A549 (cell line): ENCODE measurements at regions not wholly inside any gene's neighbourhood (a gene's known extent, or its start where the extent isn't known, plus 50 kb on each side); places are given as distances from the start of the nearest gene placed in this dataset.

Source experiments
- ATAC-seq, 2 experiments: fragments of 200-7000 bp in 1 of 2; fragments of >200 bp in 1 of 2; cut with Nextera tagmentation in 1 of 2; cut with Tn5 transposase in 1 of 2; 3 replicates each; pipeline versions ENCODE4 v1.8.0 to v1.9.1; 2018 to 2020; ENCODE audit warnings: mild to moderate bottlenecking in 1 of 2, moderate library complexity in 1 of 2
- CTCF ChIA-PET: fragments of 300-600 bp; sonication (Branson Sonifier 250); formaldehyde crosslinking; extraction: SDS; loops from one replicate; lab custom pipeline; 2021; ENCODE audit warnings: antibody characterized with exemption, inconsistent platforms; lab: Yijun Ruan, JAX
- POLR2A ChIA-PET: fragments of 350-600 bp; formaldehyde crosslinking; extraction: SDS; loops from one replicate; lab custom pipeline; 2021; ENCODE audit warnings: antibody characterized with exemption, inconsistent platforms; lab: Yijun Ruan, JAX
- DNase-seq, 2 experiments: peaks; one replicate each; pipeline versions ENCODE4 v3.0.0 to v3.0.0-alpha.2; 2011 to 2016; ENCODE audit warnings: low read depth in 1 of 2, low spot score in 1 of 2
- FAIRE-seq: peaks from 2 replicates; lab custom pipeline; 2011; peaks lifted over from hg19 to GRCh38; lab: Jason Lieb, UNC
- H3K27ac ChIP-seq, 2 experiments: fragments of >200 bp; sonication (Bioruptor Twin); formaldehyde crosslinking; 3 replicates each; pipeline ENCODE4 v1.5.1; 2016 to 2017
- H3K4me1 ChIP-seq: fragments of >200 bp; sonication (Bioruptor Twin); formaldehyde crosslinking; 3 replicates; pipeline ENCODE4 v1.6.1; 2016
- H3K4me2 ChIP-seq: fragments of >200 bp; sonication (Bioruptor Twin); formaldehyde crosslinking; 3 replicates; pipeline ENCODE4 v1.6.1; 2016
- H3K4me3 ChIP-seq: fragments of >200 bp; sonication (Bioruptor Twin); formaldehyde crosslinking; 3 replicates; pipeline ENCODE4 v1.5.1; 2016
- H3K9me3 ChIP-seq: fragments of >200 bp; sonication (Bioruptor Twin); formaldehyde crosslinking; 3 replicates; pipeline ENCODE4 v1.6.1; 2016
- BHLHE40 ChIP-seq: IDR thresholded peaks from 2 replicates; pipeline ENCODE4 v1.6.1; 2012; ENCODE audit warnings: low read depth, low read length, inconsistent platforms
- CHD4 ChIP-seq: fragments of 200-600 bp; sonication (generic); IDR thresholded peaks from 2 replicates; pipeline ENCODE4 v1.6.1; 2016; ENCODE audit warnings: antibody characterized with exemption, mild to moderate bottlenecking, borderline replicate concordance
- EHMT2 ChIP-seq: fragments of 200-600 bp; sonication (generic); IDR thresholded peaks from 2 replicates; pipeline ENCODE4 v1.6.1; 2016; ENCODE audit warnings: antibody characterized with exemption, low read depth, mild to moderate bottlenecking, moderate library complexity
- FOSB ChIP-seq: fragments of 250-450 bp; sonication (Bioruptor Pico); IDR thresholded peaks from 2 replicates; pipeline ENCODE4 v1.5.0; 2020; ENCODE audit warnings: mild to moderate bottlenecking, moderate library complexity
- FOXS1 ChIP-seq: fragments of 250-450 bp; sonication (Bioruptor Pico); IDR thresholded peaks from 2 replicates; pipeline ENCODE4 v1.5.0; 2020; ENCODE audit warnings: mild to moderate bottlenecking, moderate library complexity
- GATA3 ChIP-seq: IDR thresholded peaks from 2 replicates; pipeline ENCODE4 v1.6.1; 2012; ENCODE audit warnings: borderline replicate concordance
- HOXA7 ChIP-seq: fragments of 250-450 bp; sonication (Bioruptor Pico); IDR thresholded peaks from 2 replicates; pipeline ENCODE4 v1.5.0; 2020; ENCODE audit warnings: mild to moderate bottlenecking, moderate library complexity
- HOXB13 ChIP-seq: fragments of 250-450 bp; sonication (Bioruptor Pico); IDR thresholded peaks from 2 replicates; pipeline ENCODE4 v1.5.0; 2020; ENCODE audit warnings: low read depth, mild to moderate bottlenecking, moderate library complexity
- HOXB5 ChIP-seq: fragments of 250-450 bp; sonication (Bioruptor Pico); IDR thresholded peaks from 2 replicates; pipeline ENCODE4 v1.5.0; 2020; ENCODE audit warnings: mild to moderate bottlenecking, moderate library complexity
- JUN ChIP-seq, 2 experiments: fragments of >200 bp; sonication (Bioruptor Twin); formaldehyde crosslinking; IDR thresholded peaks; 2 replicates in 1 of 2; 3 replicates in 1 of 2; pipeline ENCODE4 v1.6.1; 2016 to 2017
- JUNB ChIP-seq: fragments of >200 bp; sonication (Bioruptor Twin); formaldehyde crosslinking; IDR thresholded peaks from 2 replicates; pipeline ENCODE4 v1.6.1; 2016
- KDM1A ChIP-seq: fragments of 200-600 bp; sonication (generic); IDR thresholded peaks from 2 replicates; pipeline ENCODE4 v1.6.1; 2016; ENCODE audit warnings: low read depth, mild to moderate bottlenecking
- MAFK ChIP-seq: fragments of 450-650 bp; IDR thresholded peaks from 2 replicates; pipeline ENCODE4 v1.6.1; 2014; ENCODE audit not compliant: partially characterized antibody
- NFE2L2 ChIP-seq: fragments of 150-350 bp; conservative IDR thresholded peaks from 2 replicates; pipeline ENCODE4 v1.6.1; 2014; ENCODE audit warnings: low read length
- NPAS2 ChIP-seq: fragments of 250-450 bp; sonication (Bioruptor Pico); IDR thresholded peaks from 2 replicates; pipeline ENCODE4 v1.8.0; 2022; ENCODE audit warnings: mild to moderate bottlenecking, moderate library complexity, borderline replicate concordance
- NR3C1 ChIP-seq: fragments of >200 bp; sonication (Bioruptor Twin); formaldehyde crosslinking; IDR thresholded peaks from 3 replicates; pipeline ENCODE4 v1.6.1; 2017
- PHF8 ChIP-seq: fragments of 200-600 bp; sonication (generic); IDR thresholded peaks from 2 replicates; pipeline ENCODE4 v1.6.1; 2016; ENCODE audit warnings: low read depth, mild to moderate bottlenecking, antibody characterized with exemption, moderate library complexity, borderline replicate concordance
- RARB ChIP-seq: fragments of 250-450 bp; sonication (Bioruptor Pico); IDR thresholded peaks from 2 replicates; pipeline ENCODE4 v1.8.0; 2021; ENCODE audit warnings: mild to moderate bottlenecking, moderate library complexity
- RCOR1 ChIP-seq: fragments of 150-350 bp; IDR thresholded peaks from 2 replicates; pipeline ENCODE4 v1.6.1; 2014; ENCODE audit warnings: antibody characterized with exemption, low read length, low read depth
- RNF2 ChIP-seq: fragments of 200-600 bp; sonication (generic); IDR thresholded peaks from 2 replicates; pipeline ENCODE4 v1.6.1; 2016; ENCODE audit warnings: low read depth, mild to moderate bottlenecking, antibody characterized with exemption, moderate library complexity, borderline replicate concordance
- SREBF2 ChIP-seq: fragments of 450-650 bp; IDR thresholded peaks from 2 replicates; pipeline ENCODE4 v1.6.1; 2014; ENCODE audit warnings: mild to moderate bottlenecking, moderate library complexity
- TFCP2L1 ChIP-seq: fragments of 250-450 bp; sonication (Bioruptor Pico); IDR thresholded peaks from 2 replicates; pipeline ENCODE4 v1.5.0; 2021; ENCODE audit warnings: mild to moderate bottlenecking
- TP53 ChIP-seq: fragments of 250-450 bp; sonication (Bioruptor Pico); IDR thresholded peaks from 2 replicates; pipeline ENCODE4 v1.5.0; 2021; ENCODE audit warnings: mild to moderate bottlenecking, moderate library complexity
- ZFP36 ChIP-seq: fragments of 450-650 bp; IDR thresholded peaks from 2 replicates; pipeline ENCODE4 v1.6.1; 2014; ENCODE audit warnings: borderline replicate concordance; ENCODE audit not compliant: partially characterized antibody
- WGBS: methylation state at CpG from one replicate; pipeline ENCODE4 v1.1.6; 2017; ENCODE audit errors: missing lambda C conversion rate; 5-methylcytosine and 5-hydroxymethylcytosine counted together
- TF ChIP-seq, protein P1 (sequence below): IDR thresholded peaks from 2 replicates; pipeline ENCODE4 v1.6.1; 2012; ENCODE audit warnings: low read depth, borderline replicate concordance
- TF ChIP-seq, protein P2 (sequence below): IDR thresholded peaks from 2 replicates; pipeline ENCODE4 v1.6.1; 2012
- TF ChIP-seq, protein P3 (sequence below): IDR thresholded peaks from 2 replicates; pipeline ENCODE4 v1.6.1; 2012
- TF ChIP-seq, protein P4 (sequence below): fragments of >200 bp; sonication (Bioruptor Twin); formaldehyde crosslinking; IDR thresholded peaks from 2 replicates; pipeline ENCODE4 v1.6.1; 2016
- TF ChIP-seq, protein P5 (sequence below): fragments of 250-450 bp; sonication (Bioruptor Pico); IDR thresholded peaks from 2 replicates; pipeline ENCODE4 v1.5.0; 2020; ENCODE audit warnings: low read depth, mild to moderate bottlenecking, moderate library complexity
- TF ChIP-seq, protein P6 (sequence below): fragments of 150-350 bp; IDR thresholded peaks from 2 replicates; pipeline ENCODE4 v1.6.1; 2014; ENCODE audit warnings: low read depth, mild to moderate bottlenecking, low read length
- TF ChIP-seq, protein P7 (sequence below): fragments of >200 bp; sonication (Bioruptor Twin); formaldehyde crosslinking; IDR thresholded peaks from 3 replicates; pipeline ENCODE4 v1.5.1; 2016
- TF ChIP-seq, protein P8 (sequence below): fragments of >200 bp; sonication (Bioruptor Twin); formaldehyde crosslinking; IDR thresholded peaks from 3 replicates; pipeline ENCODE4 v1.6.1; 2016

DNA sequence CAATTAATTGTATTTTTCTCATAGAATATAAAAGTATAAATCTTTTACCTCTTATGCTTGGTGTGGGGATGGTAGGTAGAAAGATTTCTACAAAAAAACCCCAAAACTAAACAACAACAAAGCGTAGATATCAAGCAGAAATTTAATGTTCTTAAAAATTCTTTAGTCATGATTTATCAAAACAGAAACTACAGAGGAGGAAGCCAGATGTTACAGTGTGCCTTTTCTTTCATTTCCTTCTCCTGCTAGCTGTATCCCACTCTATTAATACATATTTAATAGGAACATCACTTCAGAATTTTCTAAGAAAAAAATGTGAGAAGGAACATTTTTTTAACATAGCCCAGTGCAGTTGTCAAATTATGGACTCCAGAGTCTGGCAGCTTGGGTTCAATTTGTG is 420.6 kb downstream of the TUSC7 start:
- WGBS = 2% methylated on average over 1 of the region's 1 CpG
- no peak overlapping the region for H3K27ac ChIP-seq
- CTCF ChIA-PET = no interaction called here
- FAIRE-seq = no peak
- TF ChIP-seq, protein P1, sequence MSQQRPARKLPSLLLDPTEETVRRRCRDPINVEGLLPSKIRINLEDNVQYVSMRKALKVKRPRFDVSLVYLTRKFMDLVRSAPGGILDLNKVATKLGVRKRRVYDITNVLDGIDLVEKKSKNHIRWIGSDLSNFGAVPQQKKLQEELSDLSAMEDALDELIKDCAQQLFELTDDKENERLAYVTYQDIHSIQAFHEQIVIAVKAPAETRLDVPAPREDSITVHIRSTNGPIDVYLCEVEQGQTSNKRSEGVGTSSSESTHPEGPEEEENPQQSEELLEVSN = no peak
- no peak for TF ChIP-seq TP53
- no peak for TF ChIP-seq EHMT2
- TF ChIP-seq RARB (CRISPR knock-in tag) = no peak
- TF ChIP-seq, protein P2, sequence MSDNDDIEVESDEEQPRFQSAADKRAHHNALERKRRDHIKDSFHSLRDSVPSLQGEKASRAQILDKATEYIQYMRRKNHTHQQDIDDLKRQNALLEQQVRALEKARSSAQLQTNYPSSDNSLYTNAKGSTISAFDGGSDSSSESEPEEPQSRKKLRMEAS = no peak
- TF ChIP-seq NPAS2 (CRISPR knock-in tag) = no peak
- no peak for TF ChIP-seq SREBF2
- TF ChIP-seq, protein P3, sequence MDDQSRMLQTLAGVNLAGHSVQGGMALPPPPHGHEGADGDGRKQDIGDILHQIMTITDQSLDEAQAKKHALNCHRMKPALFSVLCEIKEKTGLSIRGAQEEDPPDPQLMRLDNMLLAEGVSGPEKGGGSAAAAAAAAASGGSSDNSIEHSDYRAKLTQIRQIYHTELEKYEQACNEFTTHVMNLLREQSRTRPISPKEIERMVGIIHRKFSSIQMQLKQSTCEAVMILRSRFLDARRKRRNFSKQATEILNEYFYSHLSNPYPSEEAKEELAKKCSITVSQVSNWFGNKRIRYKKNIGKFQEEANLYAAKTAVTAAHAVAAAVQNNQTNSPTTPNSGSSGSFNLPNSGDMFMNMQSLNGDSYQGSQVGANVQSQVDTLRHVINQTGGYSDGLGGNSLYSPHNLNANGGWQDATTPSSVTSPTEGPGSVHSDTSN = no peak
- TF ChIP-seq, protein P4, sequence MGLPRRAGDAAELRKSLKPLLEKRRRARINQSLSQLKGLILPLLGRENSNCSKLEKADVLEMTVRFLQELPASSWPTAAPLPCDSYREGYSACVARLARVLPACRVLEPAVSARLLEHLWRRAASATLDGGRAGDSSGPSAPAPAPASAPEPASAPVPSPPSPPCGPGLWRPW = no peak
- TF ChIP-seq ZFP36 = no peak
- no peak for TF ChIP-seq TFCP2L1 (CRISPR knock-in tag)
- no peak for TF ChIP-seq JUN (IDR thresholded peaks at IDR 0.05)
- no peak for TF ChIP-seq CHD4
- TF ChIP-seq, protein P5, sequence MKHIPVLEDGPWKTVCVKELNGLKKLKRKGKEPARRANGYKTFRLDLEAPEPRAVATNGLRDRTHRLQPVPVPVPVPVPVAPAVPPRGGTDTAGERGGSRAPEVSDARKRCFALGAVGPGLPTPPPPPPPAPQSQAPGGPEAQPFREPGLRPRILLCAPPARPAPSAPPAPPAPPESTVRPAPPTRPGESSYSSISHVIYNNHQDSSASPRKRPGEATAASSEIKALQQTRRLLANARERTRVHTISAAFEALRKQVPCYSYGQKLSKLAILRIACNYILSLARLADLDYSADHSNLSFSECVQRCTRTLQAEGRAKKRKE (CRISPR knock-in tag) = no peak
- TF ChIP-seq GATA3 = no peak
- no peak for TF ChIP-seq PHF8
- TF ChIP-seq, protein P6, sequence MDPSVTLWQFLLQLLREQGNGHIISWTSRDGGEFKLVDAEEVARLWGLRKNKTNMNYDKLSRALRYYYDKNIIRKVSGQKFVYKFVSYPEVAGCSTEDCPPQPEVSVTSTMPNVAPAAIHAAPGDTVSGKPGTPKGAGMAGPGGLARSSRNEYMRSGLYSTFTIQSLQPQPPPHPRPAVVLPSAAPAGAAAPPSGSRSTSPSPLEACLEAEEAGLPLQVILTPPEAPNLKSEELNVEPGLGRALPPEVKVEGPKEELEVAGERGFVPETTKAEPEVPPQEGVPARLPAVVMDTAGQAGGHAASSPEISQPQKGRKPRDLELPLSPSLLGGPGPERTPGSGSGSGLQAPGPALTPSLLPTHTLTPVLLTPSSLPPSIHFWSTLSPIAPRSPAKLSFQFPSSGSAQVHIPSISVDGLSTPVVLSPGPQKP = no peak
- no peak overlapping the region for H3K4me3 ChIP-seq
- no peak for DNase-seq
- ATAC-seq = no peak
- POLR2A ChIA-PET = no interaction called here
- no peaks in the 10 kb centered on the region for H3K4me1 ChIP-seq
- no peak overlapping the region for H3K4me2 ChIP-seq
- no peaks in the 10 kb centered on the region for H3K9me3 ChIP-seq

DNA sequence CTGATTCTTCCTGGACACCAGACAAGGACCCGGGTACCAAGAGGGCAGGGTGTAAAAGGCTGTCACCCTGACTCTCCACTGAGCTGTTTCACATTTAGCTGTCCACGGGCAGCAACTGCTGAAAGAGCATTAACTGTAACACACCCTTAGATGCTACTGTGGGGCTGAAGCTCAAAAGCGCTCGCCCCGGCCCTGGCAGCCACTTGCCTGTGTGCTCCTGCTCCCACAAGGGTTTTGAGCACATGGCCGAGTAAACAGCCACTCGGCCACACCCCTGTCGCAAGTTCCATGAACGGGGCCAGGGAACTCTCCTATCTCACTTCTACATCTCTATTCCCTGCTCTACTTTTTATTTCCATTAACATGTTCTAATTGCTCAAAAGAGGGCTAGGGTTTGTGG is 421.7 kb downstream of the TUSC7 start:
- ATAC-seq (no peak), FAIRE-seq (no peak)
- 66% methylated on average over 9 of the region's 9 CpGs for WGBS

More for the DNA sequence above, 421.7 kb downstream of the TUSC7 start:
- no peak overlapping the region for H3K4me3 ChIP-seq
- H3K4me2 ChIP-seq = no peak overlapping the region
- DNase-seq = no peak
- TF ChIP-seq KDM1A = no peak
- TF ChIP-seq MAFK = no peak
- TF ChIP-seq JUNB = no peak
- TF ChIP-seq HOXB5 (CRISPR knock-in tag) = no peak
- no peak for TF ChIP-seq RNF2
- TF ChIP-seq EHMT2 = no peak
- no peak for TF ChIP-seq HOXB13 (CRISPR knock-in tag)
- TF ChIP-seq RCOR1 = no peak
- TF ChIP-seq FOSB (CRISPR knock-in tag) = no peak
- TF ChIP-seq FOXS1 (CRISPR knock-in tag) = no peak
- no peak for TF ChIP-seq ZFP36
- TF ChIP-seq, protein P7, sequence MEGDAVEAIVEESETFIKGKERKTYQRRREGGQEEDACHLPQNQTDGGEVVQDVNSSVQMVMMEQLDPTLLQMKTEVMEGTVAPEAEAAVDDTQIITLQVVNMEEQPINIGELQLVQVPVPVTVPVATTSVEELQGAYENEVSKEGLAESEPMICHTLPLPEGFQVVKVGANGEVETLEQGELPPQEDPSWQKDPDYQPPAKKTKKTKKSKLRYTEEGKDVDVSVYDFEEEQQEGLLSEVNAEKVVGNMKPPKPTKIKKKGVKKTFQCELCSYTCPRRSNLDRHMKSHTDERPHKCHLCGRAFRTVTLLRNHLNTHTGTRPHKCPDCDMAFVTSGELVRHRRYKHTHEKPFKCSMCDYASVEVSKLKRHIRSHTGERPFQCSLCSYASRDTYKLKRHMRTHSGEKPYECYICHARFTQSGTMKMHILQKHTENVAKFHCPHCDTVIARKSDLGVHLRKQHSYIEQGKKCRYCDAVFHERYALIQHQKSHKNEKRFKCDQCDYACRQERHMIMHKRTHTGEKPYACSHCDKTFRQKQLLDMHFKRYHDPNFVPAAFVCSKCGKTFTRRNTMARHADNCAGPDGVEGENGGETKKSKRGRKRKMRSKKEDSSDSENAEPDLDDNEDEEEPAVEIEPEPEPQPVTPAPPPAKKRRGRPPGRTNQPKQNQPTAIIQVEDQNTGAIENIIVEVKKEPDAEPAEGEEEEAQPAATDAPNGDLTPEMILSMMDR = no peak
- no peak for TF ChIP-seq HOXA7 (CRISPR knock-in tag)
- TF ChIP-seq, protein P8, sequence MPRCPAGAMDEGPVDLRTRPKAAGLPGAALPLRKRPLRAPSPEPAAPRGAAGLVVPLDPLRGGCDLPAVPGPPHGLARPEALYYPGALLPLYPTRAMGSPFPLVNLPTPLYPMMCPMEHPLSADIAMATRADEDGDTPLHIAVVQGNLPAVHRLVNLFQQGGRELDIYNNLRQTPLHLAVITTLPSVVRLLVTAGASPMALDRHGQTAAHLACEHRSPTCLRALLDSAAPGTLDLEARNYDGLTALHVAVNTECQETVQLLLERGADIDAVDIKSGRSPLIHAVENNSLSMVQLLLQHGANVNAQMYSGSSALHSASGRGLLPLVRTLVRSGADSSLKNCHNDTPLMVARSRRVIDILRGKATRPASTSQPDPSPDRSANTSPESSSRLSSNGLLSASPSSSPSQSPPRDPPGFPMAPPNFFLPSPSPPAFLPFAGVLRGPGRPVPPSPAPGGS = no peak
- no peak for TF ChIP-seq NR3C1
- TF ChIP-seq NFE2L2 = no peak
- no peak for TF ChIP-seq BHLHE40
- TF ChIP-seq, protein P6 = no peak
- TF ChIP-seq, all 56 proteins: peak for 0
- H3K27ac ChIP-seq = no peak overlapping the region
- H3K4me1 ChIP-seq = no peaks in the 10 kb centered on the region
- POLR2A ChIA-PET = no interaction called here
- CTCF ChIA-PET = no interaction called here
- H3K9me3 ChIP-seq = no peaks in the 10 kb centered on the region
